Neural progenitor cell (in vitro differentiated cells): ENCODE measurements at regions not wholly inside any gene's neighbourhood (a gene's known extent, or its start where the extent isn't known, plus 50 kb on each side); places are given as distances from the start of the nearest gene placed in this dataset.

ENCODE experiments used
- CTCF ChIP-seq: fragments of 200-600 bp; sonication (generic); IDR thresholded peaks from 2 replicates; pipeline ENCODE4 v1.5.1; 2017; ENCODE audit warnings: antibody characterized with exemption, mild to moderate bottlenecking
- EZH2phosphoT487 ChIP-seq: fragments of 200-600 bp; sonication (generic); IDR thresholded peaks from 2 replicates; pipeline ENCODE4 v1.6.1; 2017; ENCODE audit warnings: antibody characterized with exemption

GRCh38 chr20:41910558-41910957 is 292.4 kb upstream of the CHD6 start:
- TF ChIP-seq CTCF = no peak
- TF ChIP-seq EZH2phosphoT487 = no peak
